ENCODE measurements at regions not wholly inside any gene's neighbourhood (a gene's known extent, or its start where the extent isn't known, plus 50 kb on each side); places are given as distances from the start of the nearest gene placed in this dataset.
"Not testable (repeated sequence)": the region's sequence is repeated elsewhere in the genome, so short reads cannot be mapped to it uniquely, and the experiment has no call there.

DNA sequence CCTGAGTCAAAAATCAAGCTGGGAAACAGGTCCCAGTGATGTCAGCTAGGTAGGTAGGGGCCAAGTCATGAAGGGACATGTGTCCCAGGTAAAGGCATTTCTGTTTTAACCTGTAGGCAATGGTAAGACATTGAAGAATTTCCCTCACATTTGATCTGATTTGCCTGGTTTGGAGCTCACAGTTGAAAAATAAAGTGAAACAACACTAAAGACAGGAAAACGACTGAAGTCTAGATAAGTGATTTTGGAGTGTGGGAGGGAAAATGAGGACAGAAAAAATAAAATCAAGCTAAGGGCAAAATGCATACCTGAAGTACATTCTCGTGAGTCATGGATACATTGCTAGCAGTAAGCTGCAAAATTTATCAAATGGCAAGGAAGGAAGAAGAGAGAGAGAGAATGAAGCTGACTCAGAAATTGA is 169.9 kb downstream of the SKIDA1 start:
- intact Hi-C loops (cut with DNase I): no loop called here
- DNase-seq: no peak
- Histone ChIP-seq H3K36me3 (replicated peaks in 1 of 2; ENCODE audit: insufficient read depth in 1 of 2, low read depth in 2 of 2) (no peaks in the 10 kb centered on the region), H3K27me3 (no peaks in the 10 kb centered on the region), H3K9me3 (no peaks in the 10 kb centered on the region), H3K27ac (no peak overlapping the region), H3K4me1 (no peaks in the 10 kb centered on the region), H3K4me3 (no peak overlapping the region)
- WGBS, 2 donors: 58% methylated on average over 2 of the region's 2 CpGs
- TF ChIP-seq, protein P1, sequence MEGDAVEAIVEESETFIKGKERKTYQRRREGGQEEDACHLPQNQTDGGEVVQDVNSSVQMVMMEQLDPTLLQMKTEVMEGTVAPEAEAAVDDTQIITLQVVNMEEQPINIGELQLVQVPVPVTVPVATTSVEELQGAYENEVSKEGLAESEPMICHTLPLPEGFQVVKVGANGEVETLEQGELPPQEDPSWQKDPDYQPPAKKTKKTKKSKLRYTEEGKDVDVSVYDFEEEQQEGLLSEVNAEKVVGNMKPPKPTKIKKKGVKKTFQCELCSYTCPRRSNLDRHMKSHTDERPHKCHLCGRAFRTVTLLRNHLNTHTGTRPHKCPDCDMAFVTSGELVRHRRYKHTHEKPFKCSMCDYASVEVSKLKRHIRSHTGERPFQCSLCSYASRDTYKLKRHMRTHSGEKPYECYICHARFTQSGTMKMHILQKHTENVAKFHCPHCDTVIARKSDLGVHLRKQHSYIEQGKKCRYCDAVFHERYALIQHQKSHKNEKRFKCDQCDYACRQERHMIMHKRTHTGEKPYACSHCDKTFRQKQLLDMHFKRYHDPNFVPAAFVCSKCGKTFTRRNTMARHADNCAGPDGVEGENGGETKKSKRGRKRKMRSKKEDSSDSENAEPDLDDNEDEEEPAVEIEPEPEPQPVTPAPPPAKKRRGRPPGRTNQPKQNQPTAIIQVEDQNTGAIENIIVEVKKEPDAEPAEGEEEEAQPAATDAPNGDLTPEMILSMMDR (IDR thresholded peaks at IDR 0.05): no peak
- no peak for TF ChIP-seq POLR2A (IDR thresholded peaks at IDR 0.05)
- ATAC-seq: no peak

- intact Hi-C loops (cut with DNase I): no loop called here
- TF ChIP-seq, protein P1 (IDR thresholded peaks at IDR 0.05): no peak
- TF ChIP-seq POLR2A (IDR thresholded peaks at IDR 0.05): no peak
- WGBS, 2 donors: 15 to 30% methylated on average over 1 of the region's 1 CpG
- H3K9me3 ChIP-seq: no peaks in the 10 kb centered on the region
- H3K36me3 ChIP-seq (replicated peaks in 1 of 2; ENCODE audit: insufficient read depth in 1 of 2, low read depth in 2 of 2): no peaks in the 10 kb centered on the region
- H3K4me1 ChIP-seq: no peaks in the 10 kb centered on the region
- H3K27ac ChIP-seq: no peak overlapping the region
- no peak overlapping the region for H3K4me3 ChIP-seq
- H3K27me3 ChIP-seq: no peaks in the 10 kb centered on the region
- ATAC-seq (no peak), DNase-seq (no peak)
These were observed 172.6 kb downstream of the SKIDA1 start for GRCh38 chr10:21352886-21353285.

DNA sequence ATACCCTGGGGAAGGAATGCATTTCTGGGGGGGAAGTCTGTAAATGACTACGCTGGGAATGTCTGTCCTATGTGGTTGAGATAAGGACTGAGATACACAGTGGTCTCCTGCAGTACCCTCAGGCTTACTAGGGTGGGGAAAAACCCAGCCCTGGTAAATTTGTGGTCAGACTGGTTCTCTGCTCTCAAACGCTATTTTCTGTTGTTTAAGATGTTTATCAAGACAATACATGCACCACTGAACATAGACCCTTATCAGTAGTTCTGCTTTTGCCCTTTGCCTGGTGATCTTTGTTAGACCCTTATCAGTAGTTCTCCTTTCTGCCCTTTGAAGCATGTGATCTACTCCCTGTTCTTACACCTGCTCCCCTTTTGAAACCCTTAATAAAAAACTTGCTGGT is 173.9 kb downstream of the SKIDA1 start:
- H3K36me3 ChIP-seq (replicated peaks in 1 of 2; ENCODE audit: insufficient read depth in 1 of 2, low read depth in 2 of 2); H3K4me1 ChIP-seq; H3K27ac ChIP-seq; intact Hi-C loops (cut with DNase I); DNase-seq; H3K4me3 ChIP-seq; H3K27me3 ChIP-seq; H3K9me3 ChIP-seq; ATAC-seq: not testable (repeated sequence)
- 45 to 55% methylated on average over 2 of the region's 2 CpGs for WGBS, 2 donors

- intact Hi-C loops (cut with DNase I): no loop called here
These were observed 175.6 kb downstream of the SKIDA1 start for GRCh38 chr10:21349912-21350286.

DNA sequence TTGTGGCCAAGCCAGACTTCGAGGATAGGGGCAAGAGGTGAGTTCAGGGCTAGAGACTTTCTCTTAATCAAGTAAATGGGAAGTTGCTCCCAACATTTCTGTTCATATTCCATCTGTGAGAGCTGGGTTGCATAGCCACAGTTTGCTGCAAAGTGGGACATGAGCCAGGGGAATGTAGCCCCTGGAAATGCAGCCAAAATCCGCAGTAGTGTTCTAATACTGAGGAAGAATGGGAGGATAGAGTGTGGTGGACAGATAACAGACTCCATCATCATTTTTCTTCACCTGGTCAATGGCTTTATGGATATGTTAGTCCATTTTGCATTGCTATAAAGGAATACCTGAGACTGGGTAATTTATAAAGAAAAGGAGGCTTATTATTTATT is 177.7 kb downstream of the SKIDA1 start:
- no peaks in the 10 kb centered on the region for H3K27me3 ChIP-seq
- H3K9me3 ChIP-seq: no peaks in the 10 kb centered on the region
- H3K36me3 ChIP-seq (replicated peaks in 1 of 2; ENCODE audit: insufficient read depth in 1 of 2, low read depth in 2 of 2): no peaks in the 10 kb centered on the region
- intact Hi-C loops (cut with DNase I): no loop called here
- H3K4me3 ChIP-seq: no peak overlapping the region
- no peak for ATAC-seq
- DNase-seq: no peak
- TF ChIP-seq, protein P1 (IDR thresholded peaks at IDR 0.05): no peak
- TF ChIP-seq POLR2A (IDR thresholded peaks at IDR 0.05): no peak
- H3K27ac ChIP-seq: no peak overlapping the region
- WGBS, 2 donors: 72 to 77% methylated on average over 2 of the region's 2 CpGs
- no peaks in the 10 kb centered on the region for H3K4me1 ChIP-seq

More at GRCh38 chr10:21349912-21350286, 175.6 kb downstream of the SKIDA1 start:
- H3K9me3 ChIP-seq: no peaks in the 10 kb centered on the region
- no peaks in the 10 kb centered on the region for H3K36me3 ChIP-seq (replicated peaks in 1 of 2; ENCODE audit: insufficient read depth in 1 of 2, low read depth in 2 of 2)
- 18 to 40% methylated on average over 3 of the region's 3 CpGs for WGBS, 2 donors
- no peaks in the 10 kb centered on the region for H3K27me3 ChIP-seq
- DNase-seq (no peak), ATAC-seq (no peak)
- H3K4me3 ChIP-seq: no peak overlapping the region
- H3K4me1 ChIP-seq: no peaks in the 10 kb centered on the region
- TF ChIP-seq POLR2A (IDR thresholded peaks at IDR 0.05): no peak
- TF ChIP-seq, protein P1 (IDR thresholded peaks at IDR 0.05): no peak
- H3K27ac ChIP-seq: no peak overlapping the region
